IMR-90 (cell line): ENCODE measurements at regions not wholly inside any gene's neighbourhood (a gene's known extent, or its start where the extent isn't known, plus 50 kb on each side); places are given as distances from the start of the nearest gene placed in this dataset.

ENCODE experiments used
- ATAC-seq: fragments of 200-7000 bp; cut with Tn5 transposase; 2 replicates; pipeline ENCODE4 v1.9.1; 2020; ENCODE audit warnings: low read depth, mild to moderate bottlenecking, moderate library complexity
- BruUV-seq: library from RNA; stranded (reverse); fragments of 400-500 nt; replicated peaks from 2 replicates; lab custom pipeline; 2021; lab: Mats Ljungman, UMichigan
- CTCF ChIA-PET: fragments of 300-600 bp; formaldehyde crosslinking; extraction: SDS; loops from one replicate; lab custom pipeline; 2021; ENCODE audit warnings: antibody characterized with exemption; lab: Yijun Ruan, JAX
- POLR2A ChIA-PET: fragments of 300-600 bp; sonication (Branson Sonifier 250); formaldehyde crosslinking; loops from one replicate; lab custom pipeline; 2022; ENCODE audit warnings: antibody characterized with exemption; ENCODE audit not compliant: unreplicated experiment; lab: Charles Lee
- DNase-seq: peaks from one replicate; pipeline ENCODE4 v3.0.0; 2013
- H2AFZ ChIP-seq: replicated peaks from 2 replicates; pipeline ENCODE3; 2013; ENCODE audit warnings: low read length, mild to moderate bottlenecking; ENCODE audit not compliant: poor library complexity
- H2AK5ac ChIP-seq: 2 replicates; pipeline ENCODE4 v1.6.1; 2013; ENCODE audit warnings: low read depth, low read length, inconsistent platforms
- H2AK9ac ChIP-seq: replicated peaks from 2 replicates; pipeline ENCODE3; 2013; ENCODE audit warnings: mild to moderate bottlenecking, low read depth, low read length, moderate library complexity; ENCODE audit not compliant: poor library complexity
- H2BK120ac ChIP-seq: 2 replicates; pipeline ENCODE4 v1.6.1; 2013; ENCODE audit warnings: low read depth, low read length, inconsistent platforms
- H2BK15ac ChIP-seq: 3 replicates; pipeline ENCODE4 v1.6.1; 2013; ENCODE audit warnings: low read depth, low read length, inconsistent platforms
- H2BK20ac ChIP-seq: 2 replicates; pipeline ENCODE4 v1.6.1; 2013; ENCODE audit warnings: low read depth, mild to moderate bottlenecking, inconsistent platforms, low read length, moderate library complexity
- H2BK5ac ChIP-seq: 2 replicates; pipeline ENCODE4 v1.6.1; 2013; ENCODE audit warnings: mild to moderate bottlenecking, low read depth, low read length, inconsistent platforms; ENCODE audit not compliant: poor library complexity, severe bottlenecking
- H3K14ac ChIP-seq: replicated peaks from 2 replicates; pipeline ENCODE4 v1.6.1; 2013; ENCODE audit warnings: low read depth, low read length, inconsistent platforms
- H3K18ac ChIP-seq: 2 replicates; pipeline ENCODE4 v1.6.1; 2013; ENCODE audit warnings: low read depth, low read length, control low read depth
- H3K23ac ChIP-seq: 2 replicates; pipeline ENCODE4 v1.6.1; 2013; ENCODE audit warnings: low read depth, low read length, inconsistent platforms
- H3K27ac ChIP-seq: 2 replicates; pipeline ENCODE4 v1.5.1; 2013; ENCODE audit warnings: mild to moderate bottlenecking, control low read depth, low read length; ENCODE audit not compliant: insufficient read depth
- H3K27me3 ChIP-seq: 2 replicates; pipeline ENCODE4 v1.6.1; 2013; ENCODE audit warnings: low read length; ENCODE audit not compliant: control insufficient read depth, insufficient read depth
- H3K36me3 ChIP-seq: 2 replicates; pipeline ENCODE4 v1.6.1; 2013; ENCODE audit warnings: low read length, mixed read lengths; ENCODE audit not compliant: control insufficient read depth, insufficient read depth
- H3K4ac ChIP-seq: 2 replicates; pipeline ENCODE4 v1.6.1; 2013; ENCODE audit warnings: low read depth, low read length, inconsistent platforms
- H3K4me1 ChIP-seq: 2 replicates; pipeline ENCODE4 v1.6.1; 2013; ENCODE audit warnings: low read length, mixed read lengths; ENCODE audit not compliant: control insufficient read depth, insufficient read depth
- H3K4me2 ChIP-seq: 2 replicates; pipeline ENCODE4 v1.6.1; 2013; ENCODE audit warnings: low read depth, mild to moderate bottlenecking, control low read depth, low read length, moderate library complexity
- H3K4me3 ChIP-seq: 2 replicates; pipeline ENCODE4 v1.5.1; 2013; ENCODE audit warnings: low read depth, mild to moderate bottlenecking, control low read depth, low read length, moderate library complexity; ENCODE audit not compliant: insufficient read depth
- H3K56ac ChIP-seq: 2 replicates; pipeline ENCODE4 v1.6.1; 2013; ENCODE audit warnings: low read length, inconsistent platforms; ENCODE audit not compliant: insufficient read depth; ENCODE audit errors: extremely low read depth
- H3K79me1 ChIP-seq, 2 experiments: 2 replicates each; pipeline ENCODE4 v1.6.1; 2013; ENCODE audit warnings: low read length in 2 of 2, inconsistent platforms in 1 of 2, low read depth in 1 of 2
- H3K9ac ChIP-seq: 2 replicates; pipeline ENCODE4 v1.6.1; 2013; ENCODE audit warnings: low read depth, low read length, control low read depth
- H3K9me1 ChIP-seq: 2 replicates; pipeline ENCODE4 v1.6.1; 2013; ENCODE audit warnings: low read length, inconsistent platforms; ENCODE audit not compliant: insufficient read depth
- H3K9me3 ChIP-seq: 2 replicates; pipeline ENCODE4 v1.6.1; 2013; ENCODE audit warnings: low read length; ENCODE audit not compliant: control insufficient read depth, insufficient read depth
- H4K20me1 ChIP-seq: 2 replicates; pipeline ENCODE4 v1.6.1; 2013; ENCODE audit warnings: low read length, inconsistent platforms; ENCODE audit not compliant: insufficient read depth
- H4K5ac ChIP-seq: 2 replicates; pipeline ENCODE4 v1.6.1; 2013; ENCODE audit warnings: mild to moderate bottlenecking, low read depth, low read length, control low read depth
- H4K8ac ChIP-seq, 2 experiments: 2 replicates each; pipeline ENCODE4 v1.6.1; 2013; ENCODE audit warnings: low read depth in 2 of 2, low read length in 2 of 2, control low read depth in 1 of 2, inconsistent platforms in 1 of 2
- H4K91ac ChIP-seq: 2 replicates; pipeline ENCODE4 v1.6.1; 2013; ENCODE audit warnings: low read depth, low read length, inconsistent platforms; ENCODE audit not compliant: insufficient read depth
- BHLHE40 ChIP-seq: fragments of 150-350 bp; IDR thresholded peaks from 2 replicates; pipeline ENCODE4 v1.6.1; 2016; ENCODE audit warnings: mild to moderate bottlenecking, low read depth, low read length
- CEBPB ChIP-seq: IDR thresholded peaks from 2 replicates; pipeline ENCODE4 v1.6.1; 2012; ENCODE audit warnings: low read depth, low read length, improper control_type of control experiment
- CHD1 ChIP-seq: IDR thresholded peaks from 2 replicates; pipeline ENCODE4 v1.6.1; 2012; ENCODE audit warnings: low read depth, low read length, improper control_type of control experiment
- CTCF ChIP-seq: conservative IDR thresholded peaks from 2 replicates; pipeline ENCODE4 v1.5.1; 2012; ENCODE audit warnings: mild to moderate bottlenecking, low read depth, low read length, improper control_type of control experiment
- ELK1 ChIP-seq: fragments of 150-350 bp; IDR thresholded peaks from 2 replicates; pipeline ENCODE4 v1.6.1; 2016; ENCODE audit warnings: low read depth, mild to moderate bottlenecking, low read length, moderate library complexity, borderline replicate concordance
- FOS ChIP-seq: fragments of 150-350 bp; IDR thresholded peaks from 2 replicates; pipeline ENCODE4 v1.6.1; 2016; ENCODE audit warnings: low read depth, low read length
- MAFK ChIP-seq: IDR thresholded peaks from 2 replicates; pipeline ENCODE4 v1.6.1; 2012; ENCODE audit warnings: low read depth, low read length, improper control_type of control experiment
- MAZ ChIP-seq: IDR thresholded peaks from 2 replicates; pipeline ENCODE4 v1.6.1; 2012; ENCODE audit warnings: low read depth, mild to moderate bottlenecking, low read length, improper control_type of control experiment, moderate library complexity, borderline replicate concordance
- NFE2L2 ChIP-seq: fragments of 150-350 bp; IDR thresholded peaks from 2 replicates; pipeline ENCODE4 v1.6.1; 2016; ENCODE audit warnings: low read depth, mild to moderate bottlenecking, low read length
- POLR2A ChIP-seq: IDR thresholded peaks from 2 replicates; pipeline ENCODE4 v1.6.1; 2012; ENCODE audit warnings: mild to moderate bottlenecking, low read depth, low read length
- RAD21 ChIP-seq: IDR thresholded peaks from 2 replicates; pipeline ENCODE4 v1.6.1; 2012; ENCODE audit warnings: low read length, improper control_type of control experiment
- RCOR1 ChIP-seq: IDR thresholded peaks from 2 replicates; pipeline ENCODE4 v1.6.1; 2012; ENCODE audit warnings: mild to moderate bottlenecking, low read length, improper control_type of control experiment; ENCODE audit not compliant: insufficient replicate concordance
- RFX5 ChIP-seq: IDR thresholded peaks from 2 replicates; pipeline ENCODE4 v1.8.0; 2012; ENCODE audit warnings: low read depth, mild to moderate bottlenecking, low read length, moderate library complexity
- SMC3 ChIP-seq: fragments of 150-350 bp; IDR thresholded peaks from 2 replicates; pipeline ENCODE4 v1.6.1; 2016; ENCODE audit warnings: low read depth, mild to moderate bottlenecking, antibody characterized with exemption, low read length, moderate library complexity
- USF2 ChIP-seq: fragments of 150-350 bp; IDR thresholded peaks from 2 replicates; pipeline ENCODE4 v1.6.1; 2017; ENCODE audit warnings: mild to moderate bottlenecking, antibody characterized with exemption, low read length, low read depth
- WGBS, 2 experiments: methylation state at CpG; one replicate each; pipeline versions ENCODE4 v1.1.5 to v1.1.7; 2013; ENCODE audit warnings: missing lambda C conversion rate in 2 of 2; ENCODE audit not compliant: insufficient read length in 1 of 2; ENCODE audit errors: extremely low coverage in 2 of 2; 5-methylcytosine and 5-hydroxymethylcytosine counted together
- dilution Hi-C: fragments of 300-500 bp; cut with HindIII; formaldehyde crosslinking; loops from one replicate; pipeline ENCODE4 v1.14.3; 2018; ENCODE audit warnings: low sequenced_read_pairs; ENCODE audit not compliant: unreplicated experiment
- in situ Hi-C: fragments of 300-500 bp; cut with MboI; formaldehyde crosslinking; loops from 3 replicates; pipeline ENCODE4 v1.14.3; 2019; ENCODE audit warnings: low sequenced_read_pairs, inconsistent platforms, mixed read lengths
- intact Hi-C: fragments of 100-400 bp; cut with micrococcal nuclease; formaldehyde crosslinking; loops from 2 replicates; pipeline ENCODE4 v1.10.0; 2022

GRCh38 chr12:92629349-92630065, 73.3 kb upstream of the PLEKHG7 start:
- DNase-seq, result peak; percentile 58
- Histone ChIP-seq H4K8ac (peak overlapping the region; percentile 13 to 48; a peak in 2 of 4 replicates), H3K14ac (no peak overlapping the region; the same call in 1 of the 2 replicates), H2BK120ac (peak overlapping the region; percentile 28), H4K91ac (peak overlapping the region; percentile 44), H3K79me1 (no peaks in the 10 kb centered on the region), H2BK15ac (peak overlapping the region; percentile 73; the same call in 1 of the 3 replicates), H3K4ac (peak overlapping the region; percentile 64), H3K9me1 (peaks cover 4% of the 10 kb centered on the region; the same call in 1 of the 2 replicates), H3K18ac (0 out of 2 replicates have a peak overlapping the region, but pooled peaks have one; percentile 1), H3K9ac (no peak overlapping the region), H3K4me2 (peak overlapping the region; percentile 1; the same call in 1 of the 2 replicates), H2AK9ac (peak overlapping the region; percentile 8), H3K9me3 (no peaks in the 10 kb centered on the region), H2AK5ac (peak overlapping the region; percentile 5; the same call in 1 of the 2 replicates), H2BK5ac (no peak overlapping the region), H4K5ac (no peak overlapping the region), H4K20me1 (no peaks in the 10 kb centered on the region), H2AFZ (peak overlapping the region; percentile 64), H3K36me3 (no peaks in the 10 kb centered on the region), H3K4me1 (peaks cover 9% of the 10 kb centered on the region; the same call in 1 of the 2 replicates), H2BK20ac (peak overlapping the region; percentile 61; the same call in 1 of the 2 replicates), H3K27ac (no peak overlapping the region), H3K4me3 (no peak overlapping the region), H3K56ac (no peak overlapping the region), H3K23ac (peak overlapping the region; percentile 74; the same call in 1 of the 2 replicates), H3K27me3 (no peaks in the 10 kb centered on the region)
- intact Hi-C loops (no loop called here), in situ Hi-C loops (loop anchor here (25.0 kb wide), 1 partner anchor 1667 kb away; the partner anchor contains the start of gene CCER1), dilution Hi-C loops (no loop called here)
- CTCF ChIA-PET, result interaction anchor here (1.1 kb wide), 1 partner anchor 36 kb away, joined by 3 read pairs; no protein-coding TSS in a partner anchor
- POLR2A ChIA-PET, result no interaction called here
- BruUV-seq, result no TSS peak
- ATAC-seq, result peak; percentile 33
- no CpG with 5 or more reads among the region's 9 CpGs for WGBS, 2 experiments
- TF ChIP-seq RFX5, result no peak
- TF ChIP-seq CTCF, result no peak
- no peak for TF ChIP-seq CEBPB
- TF ChIP-seq FOS, result no peak
- no peak for TF ChIP-seq SMC3
- no peak for TF ChIP-seq POLR2A
- TF ChIP-seq USF2, result no peak
- TF ChIP-seq NFE2L2, result no peak
- TF ChIP-seq CHD1, result no peak
- no peak for TF ChIP-seq MAFK
- TF ChIP-seq ELK1, result no peak
- TF ChIP-seq BHLHE40, result no peak
- no peak for TF ChIP-seq MAZ
- TF ChIP-seq RCOR1, result no peak
- TF ChIP-seq RAD21, result no peak
